GM12891 (cell line): ENCODE measurements at regions not wholly inside any gene's neighbourhood (a gene's known extent, or its start where the extent isn't known, plus 50 kb on each side); places are given as distances from the start of the nearest gene placed in this dataset.

Experiments used
- POLR2A ChIP-seq: IDR thresholded peaks from 2 replicates; pipeline ENCODE4 v1.6.1; 2011; ENCODE audit warnings: low read depth, low read length, control low read depth
- POLR2AphosphoS5 ChIP-seq: IDR thresholded peaks from 2 replicates; pipeline ENCODE4 v1.6.1; 2011; ENCODE audit warnings: low read depth, low read length, control low read depth

DNA sequence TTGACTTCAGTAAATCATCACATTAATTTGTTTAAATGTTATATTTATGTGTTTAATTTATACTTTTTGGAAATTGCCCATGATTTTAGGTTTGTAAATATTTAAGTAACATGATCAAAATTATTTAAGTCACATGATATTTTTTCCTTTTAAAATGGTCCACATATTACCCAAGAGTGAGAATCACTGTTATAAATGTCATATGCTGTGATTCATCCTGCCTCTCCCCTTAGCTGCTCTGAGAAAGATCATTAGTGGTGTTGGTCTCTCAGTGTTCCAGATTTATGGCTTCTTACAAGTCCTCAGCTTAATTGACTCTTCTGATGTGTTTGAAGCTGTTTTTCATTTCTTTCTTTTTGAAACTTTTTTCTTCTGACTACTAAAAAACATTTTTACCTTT is 70.1 kb downstream of the SPANXN4 start:
- TF ChIP-seq POLR2A (no peak), POLR2AphosphoS5 (no peak)
